GM18867 (cell line): ENCODE measurements at regions not wholly inside any gene's neighbourhood (a gene's known extent, or its start where the extent isn't known, plus 50 kb on each side); places are given as distances from the start of the nearest gene placed in this dataset.

Experiments used
- ATAC-seq: cut with Tn5 transposase; IDR thresholded peaks from one replicate; pipeline ENCODE4 v1.9.1; 2021; ENCODE audit warnings: mild to moderate bottlenecking, moderate library complexity; ENCODE audit not compliant: unreplicated experiment

- no peak for ATAC-seq
Observed at GRCh38 chr13:109602356-109602755, 184.0 kb downstream of the IRS2 start.

GRCh38 chr13:109599901-109600657 is 186.3 kb downstream of the IRS2 start:
- no peak for ATAC-seq

GRCh38 chr13:109595471-109595870 is 190.9 kb downstream of the IRS2 start:
- ATAC-seq, result no peak

GRCh38 chr13:109593230-109593629 is 193.2 kb downstream of the IRS2 start:
- ATAC-seq, result no peak

GRCh38 chr13:109592770-109593169 is 193.6 kb downstream of the IRS2 start:
- ATAC-seq, result no peak

- no peak for ATAC-seq
Observed at GRCh38 chr13:109587689-109588088, 198.7 kb downstream of the IRS2 start.

- ATAC-seq, result no peak
Observed at GRCh38 chr13:109586509-109587346, 199.7 kb downstream of the IRS2 start.

- no peak for ATAC-seq
Observed at GRCh38 chr13:109584844-109585361, 201.5 kb downstream of the IRS2 start.

GRCh38 chr13:109577191-109577700 is 209.1 kb downstream of the IRS2 start:
- ATAC-seq, result no peak

GRCh38 chr13:109576331-109576813 is 210.0 kb downstream of the IRS2 start:
- ATAC-seq, result no peak

- no peak for ATAC-seq
Observed at GRCh38 chr13:109575821-109576220, 210.6 kb downstream of the IRS2 start.

- no peak for ATAC-seq
Observed at GRCh38 chr13:109572389-109572788, 214.0 kb downstream of the IRS2 start.

GRCh38 chr13:109569958-109570711 is 216.2 kb downstream of the IRS2 start:
- ATAC-seq, result peak; percentile 95

GRCh38 chr13:109568339-109568818 is 218.0 kb downstream of the IRS2 start:
- ATAC-seq, result no peak

- no peak for ATAC-seq
Observed at GRCh38 chr13:109567315-109567714, 219.1 kb downstream of the IRS2 start.

- no peak for ATAC-seq
Observed at GRCh38 chr13:109565877-109566276, 220.5 kb downstream of the IRS2 start.

- peak; percentile 70 for ATAC-seq
Observed at GRCh38 chr13:109548374-109548773, 238.0 kb downstream of the IRS2 start.

GRCh38 chr13:109547942-109548341 is 238.4 kb downstream of the IRS2 start:
- peak; percentile 93 for ATAC-seq

GRCh38 chr13:109545931-109546330 is 240.5 kb downstream of the IRS2 start:
- no peak for ATAC-seq

- no peak for ATAC-seq
Observed at GRCh38 chr13:109541081-109541480, 245.3 kb downstream of the IRS2 start.

- no peak for ATAC-seq
Observed at GRCh38 chr13:109537584-109537983, 248.8 kb downstream of the IRS2 start.
